GM21367 (cell line): ENCODE measurements at regions not wholly inside any gene's neighbourhood (a gene's known extent, or its start where the extent isn't known, plus 50 kb on each side); places are given as distances from the start of the nearest gene placed in this dataset.

Experiments
- ATAC-seq: cut with Tn5 transposase; IDR thresholded peaks from one replicate; pipeline ENCODE4 v1.9.1; 2021; ENCODE audit not compliant: unreplicated experiment

GRCh38 chr20:23207826-23208540 lies 121.9 kb upstream of the CD93 start:
- no peak for ATAC-seq

GRCh38 chr20:23206995-23207394 lies 120.9 kb upstream of the CD93 start:
- no peak for ATAC-seq

- ATAC-seq, result no peak
Observed at GRCh38 chr20:23206061-23206460, 119.9 kb upstream of the CD93 start.

- no peak for ATAC-seq
Observed at GRCh38 chr20:23205611-23206041, 119.5 kb upstream of the CD93 start.

- no peak for ATAC-seq
Observed at GRCh38 chr20:23205211-23205610, 119.1 kb upstream of the CD93 start.

- no peak for ATAC-seq
Observed at GRCh38 chr20:23203951-23204730, 118.0 kb upstream of the CD93 start.

GRCh38 chr20:23203310-23203709 lies 117.2 kb upstream of the CD93 start:
- no peak for ATAC-seq

GRCh38 chr20:23201658-23202057 lies 115.5 kb upstream of the CD93 start:
- no peak for ATAC-seq

GRCh38 chr20:23200914-23201313 lies 114.8 kb upstream of the CD93 start:
- ATAC-seq, result no peak

- ATAC-seq, result no peak
Observed at GRCh38 chr20:23200413-23200812, 114.3 kb upstream of the CD93 start.

- no peak for ATAC-seq
Observed at GRCh38 chr20:23199356-23199755, 113.2 kb upstream of the CD93 start.

- no peak for ATAC-seq
Observed at GRCh38 chr20:23198815-23199214, 112.7 kb upstream of the CD93 start.

GRCh38 chr20:23197836-23198235 lies 111.7 kb upstream of the CD93 start:
- no peak for ATAC-seq

GRCh38 chr20:23195636-23196035 lies 109.5 kb upstream of the CD93 start:
- ATAC-seq, result no peak

- ATAC-seq, result no peak
Observed at GRCh38 chr20:23193801-23194384, 107.8 kb upstream of the CD93 start.

- no peak for ATAC-seq
Observed at GRCh38 chr20:23192469-23192868, 106.3 kb upstream of the CD93 start.

- ATAC-seq, result no peak
Observed at GRCh38 chr20:23190557-23190956, 104.4 kb upstream of the CD93 start.

- no peak for ATAC-seq
Observed at GRCh38 chr20:23189854-23190253, 103.7 kb upstream of the CD93 start.

- ATAC-seq, result no peak
Observed at GRCh38 chr20:23189341-23189740, 103.2 kb upstream of the CD93 start.

GRCh38 chr20:23188377-23189169 lies 102.4 kb upstream of the CD93 start:
- ATAC-seq, result no peak

GRCh38 chr20:23187751-23188150 lies 101.6 kb upstream of the CD93 start:
- no peak for ATAC-seq
